ENCODE measurements at regions not wholly inside any gene's neighbourhood (a gene's known extent, or its start where the extent isn't known, plus 50 kb on each side); places are given as distances from the start of the nearest gene placed in this dataset.
"Not testable (repeated sequence)": the region's sequence is repeated elsewhere in the genome, so short reads cannot be mapped to it uniquely, and the experiment has no call there.

GRCh38 chr5:1959725-1960581, 77.2 kb upstream of the IRX4 start:
- intact Hi-C loops (cut with DNase I, micrococcal nuclease): no loop called here
- no peaks in the 10 kb centered on the region for H3K9me3 ChIP-seq
- ATAC-seq (no peak), DNase-seq (no peak)
- H3K4me3 ChIP-seq: no peak overlapping the region
- no peaks in the 10 kb centered on the region for H3K4me1 ChIP-seq (ENCODE audit: low read depth)
- TF ChIP-seq CTCF (IDR thresholded peaks at IDR 0.05): no peak
- H3K36me3 ChIP-seq (ENCODE audit: low read depth): no peaks in the 10 kb centered on the region

GRCh38 chr5:1959231-1959630, 76.5 kb upstream of the IRX4 start:
- DNase-seq: no peak
- Histone ChIP-seq H3K9me3 (no peaks in the 10 kb centered on the region), H3K4me3 (no peak overlapping the region), H3K4me1 (ENCODE audit: low read depth) (no peaks in the 10 kb centered on the region), H3K36me3 (ENCODE audit: low read depth) (no peaks in the 10 kb centered on the region)
- intact Hi-C loops (cut with DNase I, micrococcal nuclease): no loop called here
- no peak for TF ChIP-seq CTCF (IDR thresholded peaks at IDR 0.05)
- ATAC-seq: no peak

- Histone ChIP-seq H3K4me1 (ENCODE audit: low read depth) (no peaks in the 10 kb centered on the region), H3K9me3 (no peaks in the 10 kb centered on the region), H3K4me3 (no peak overlapping the region), H3K36me3 (ENCODE audit: low read depth) (no peaks in the 10 kb centered on the region)
- no peak for ATAC-seq
- DNase-seq: no peak
- TF ChIP-seq CTCF (IDR thresholded peaks at IDR 0.05): no peak
- intact Hi-C loops (cut with DNase I, micrococcal nuclease): no loop called here
Measured at GRCh38 chr5:1958211-1959010, 75.7 kb upstream of the IRX4 start.

- intact Hi-C loops (cut with DNase I, micrococcal nuclease): no loop called here
- H3K4me3 ChIP-seq: no peak overlapping the region
- no peaks in the 10 kb centered on the region for H3K4me1 ChIP-seq (ENCODE audit: low read depth)
- no peaks in the 10 kb centered on the region for H3K36me3 ChIP-seq (ENCODE audit: low read depth)
- ATAC-seq: no peak
- no peaks in the 10 kb centered on the region for H3K9me3 ChIP-seq
- TF ChIP-seq CTCF (IDR thresholded peaks at IDR 0.05): no peak
- no peak for DNase-seq
Measured at GRCh38 chr5:1955586-1955985, 72.9 kb upstream of the IRX4 start.

DNA sequence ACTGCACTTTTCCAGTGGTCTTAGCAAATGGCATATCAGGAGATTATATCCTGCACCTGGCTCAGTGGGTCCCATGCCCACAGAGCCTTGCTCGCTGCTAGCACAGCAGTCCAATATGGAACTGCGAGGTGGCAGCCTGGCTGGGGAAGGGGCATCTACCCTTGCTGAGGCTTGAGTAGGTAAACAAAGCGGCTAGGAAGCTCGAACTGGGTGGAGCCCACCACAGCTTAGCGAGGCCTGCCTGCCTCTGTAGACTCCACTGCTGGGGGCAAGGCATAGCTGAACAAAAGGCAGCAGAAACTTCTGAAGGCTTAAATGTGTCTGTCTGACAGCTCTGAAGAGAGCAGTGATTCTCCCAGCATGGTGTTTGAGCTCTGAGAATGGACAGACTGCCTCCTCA, 71.0 kb upstream of the IRX4 start:
- intact Hi-C loops (cut with DNase I, micrococcal nuclease); H3K36me3 ChIP-seq (ENCODE audit: low read depth): not testable (repeated sequence)

GRCh38 chr5:1952444-1953099, 69.8 kb upstream of the IRX4 start:
- Histone ChIP-seq H3K36me3 (ENCODE audit: low read depth) (no peaks in the 10 kb centered on the region), H3K4me1 (ENCODE audit: low read depth) (no peaks in the 10 kb centered on the region), H3K4me3 (no peak overlapping the region), H3K9me3 (no peaks in the 10 kb centered on the region)
- ATAC-seq (no peak), DNase-seq (no peak)
- no peak for TF ChIP-seq CTCF (IDR thresholded peaks at IDR 0.05)
- intact Hi-C loops (cut with DNase I, micrococcal nuclease): no loop called here

More for the DNA sequence above, 71.0 kb upstream of the IRX4 start:
- not testable (repeated sequence) for H3K9me3 ChIP-seq; H3K4me3 ChIP-seq; ATAC-seq; DNase-seq; H3K4me1 ChIP-seq (ENCODE audit: low read depth)

All from mucosa of descending colon (tissue), 3 donors.